SK-N-MC (cell line): ENCODE measurements at regions not wholly inside any gene's neighbourhood (a gene's known extent, or its start where the extent isn't known, plus 50 kb on each side); places are given as distances from the start of the nearest gene placed in this dataset.
A peak's percentile ranks its signal among the peaks of the same experiment; 100 is the strongest.

Experiments used
- DNase-seq: peaks from one replicate; pipeline ENCODE4 v3.0.0-alpha.2; 2011; ENCODE audit warnings: low read depth, low spot score
- H3K27ac ChIP-seq: fragments of 200-600 bp; sonication (generic); 2 replicates; pipeline ENCODE4 v1.5.1; 2016; ENCODE audit warnings: mixed run types
- H3K36me3 ChIP-seq: fragments of 200-600 bp; sonication (generic); 2 replicates; pipeline ENCODE4 v1.6.1; 2017; ENCODE audit warnings: antibody characterized with exemption, low read length, mixed read lengths; ENCODE audit not compliant: insufficient read depth
- H3K4me3 ChIP-seq: fragments of 200-600 bp; sonication (generic); 2 replicates; pipeline ENCODE4 v1.5.1; 2016
- H3K9ac ChIP-seq: fragments of 200-600 bp; sonication (generic); 2 replicates; pipeline ENCODE4 v1.8.0; 2017; ENCODE audit warnings: mixed run types, mixed read lengths; ENCODE audit not compliant: insufficient read length
- H3K9me3 ChIP-seq: fragments of 200-600 bp; sonication (generic); 2 replicates; pipeline ENCODE4 v1.6.1; 2017; ENCODE audit warnings: low read depth, mild to moderate bottlenecking, antibody characterized with exemption, low read length, moderate library complexity, mixed read lengths
- EZH2 ChIP-seq: fragments of 200-600 bp; sonication (generic); IDR thresholded peaks from one replicate; pipeline ENCODE4 v1.6.1; 2017; ENCODE audit warnings: antibody characterized with exemption
- FOXP2 ChIP-seq: optimal IDR thresholded peaks from 2 replicates; pipeline ENCODE3; 2011; ENCODE audit warnings: mild to moderate bottlenecking, moderate library complexity; ENCODE audit not compliant: insufficient read depth; ENCODE audit errors: extremely low read length, control extremely low read depth
- POLR2AphosphoS5 ChIP-seq: IDR thresholded peaks from 2 replicates; pipeline ENCODE4 v1.6.1; 2012; ENCODE audit warnings: mild to moderate bottlenecking, low read depth, low read length, borderline replicate concordance

GRCh38 chr14:71693381-71693780, 238.8 kb upstream of the RGS6 start:
- peaks cover 5% of the 10 kb centered on the region; the same call in 1 of the 2 replicates for H3K9me3 ChIP-seq
- H3K4me3 ChIP-seq = peak overlapping the region; percentile 62
- TF ChIP-seq POLR2AphosphoS5 = peak; percentile 50; the same call in 1 of the 2 replicates
- no peak for TF ChIP-seq EZH2
- TF ChIP-seq FOXP2 = no peak
- peak overlapping the region; percentile 34 for H3K9ac ChIP-seq
- H3K27ac ChIP-seq = peak overlapping the region; percentile 96
- peaks cover 46% of the 10 kb centered on the region for H3K36me3 ChIP-seq
- DNase-seq = peak; percentile 93

GRCh38 chr14:71694591-71695530, 237.4 kb upstream of the RGS6 start:
- TF ChIP-seq EZH2 (no peak), POLR2AphosphoS5 (no peak), FOXP2 (no peak)
- H3K9ac ChIP-seq = no peak overlapping the region
- peak overlapping the region; percentile 96 for H3K27ac ChIP-seq
- DNase-seq = no peak
- H3K36me3 ChIP-seq = peaks cover 46% of the 10 kb centered on the region
- no peak overlapping the region for H3K4me3 ChIP-seq
- peaks cover 5% of the 10 kb centered on the region; the same call in 1 of the 2 replicates for H3K9me3 ChIP-seq

- Histone ChIP-seq H3K4me3 (no peak overlapping the region), H3K9me3 (peaks cover 5% of the 10 kb centered on the region; the same call in 1 of the 2 replicates), H3K9ac (no peak overlapping the region), H3K36me3 (peaks cover 38% of the 10 kb centered on the region), H3K27ac (no peak overlapping the region)
- DNase-seq = no peak
- no peak for TF ChIP-seq EZH2
- TF ChIP-seq FOXP2 = no peak
- no peak for TF ChIP-seq POLR2AphosphoS5
These were observed 236.4 kb upstream of the RGS6 start for GRCh38 chr14:71695611-71696350.

- H3K9me3 ChIP-seq = 0 out of 2 replicates have a peak, but pooled peaks cover under 1% of the 10 kb centered on the region
- peaks cover 38% of the 10 kb centered on the region for H3K36me3 ChIP-seq
- H3K4me3 ChIP-seq = peak overlapping the region; percentile 1; the same call in 1 of the 2 replicates
- H3K27ac ChIP-seq = peak overlapping the region; percentile 79
- TF ChIP-seq POLR2AphosphoS5 = no peak
- TF ChIP-seq FOXP2 = no peak
- no peak for TF ChIP-seq EZH2
- H3K9ac ChIP-seq = no peak overlapping the region
- DNase-seq = no peak
These were observed 234.2 kb upstream of the RGS6 start for GRCh38 chr14:71698027-71698426.

GRCh38 chr14:71698673-71699072, 233.6 kb upstream of the RGS6 start:
- no peak for DNase-seq
- Histone ChIP-seq H3K4me3 (peak overlapping the region; percentile 22; the same call in 1 of the 2 replicates), H3K27ac (peak overlapping the region; percentile 79), H3K9ac (no peak overlapping the region), H3K9me3 (no peaks in the 10 kb centered on the region), H3K36me3 (peaks cover 43% of the 10 kb centered on the region)
- TF ChIP-seq POLR2AphosphoS5 (no peak), FOXP2 (no peak), EZH2 (no peak)

GRCh38 chr14:71701990-71702389, 230.2 kb upstream of the RGS6 start:
- DNase-seq = no peak

GRCh38 chr14:71702786-71703185, 229.4 kb upstream of the RGS6 start:
- TF ChIP-seq POLR2AphosphoS5 (no peak), FOXP2 (no peak), EZH2 (no peak)
- H3K27ac ChIP-seq = peak overlapping the region; percentile 26; the same call in 1 of the 2 replicates
- no peak for DNase-seq
- H3K9ac ChIP-seq = no peak overlapping the region
- no peaks in the 10 kb centered on the region for H3K9me3 ChIP-seq
- H3K36me3 ChIP-seq = peaks cover 72% of the 10 kb centered on the region
- H3K4me3 ChIP-seq = no peak overlapping the region

More at GRCh38 chr14:71701990-71702389, 230.2 kb upstream of the RGS6 start:
- Histone ChIP-seq H3K27ac (no peak overlapping the region), H3K4me3 (no peak overlapping the region), H3K9me3 (no peaks in the 10 kb centered on the region), H3K9ac (no peak overlapping the region), H3K36me3 (peaks cover 65% of the 10 kb centered on the region)
- TF ChIP-seq EZH2 (no peak), POLR2AphosphoS5 (no peak), FOXP2 (no peak)

- Histone ChIP-seq H3K9ac (no peak overlapping the region), H3K36me3 (peaks cover 77% of the 10 kb centered on the region), H3K27ac (no peak overlapping the region), H3K9me3 (no peaks in the 10 kb centered on the region), H3K4me3 (no peak overlapping the region)
- TF ChIP-seq FOXP2 (no peak), EZH2 (no peak), POLR2AphosphoS5 (no peak)
- no peak for DNase-seq
These were observed 228.8 kb upstream of the RGS6 start for GRCh38 chr14:71703477-71703876.
